Smooth muscle cell (in vitro differentiated cells): ENCODE measurements at regions not wholly inside any gene's neighbourhood (a gene's known extent, or its start where the extent isn't known, plus 50 kb on each side); places are given as distances from the start of the nearest gene placed in this dataset.
A peak's percentile ranks its signal among the peaks of the same experiment; 100 is the strongest.

Experiments used
- DNase-seq: peaks from one replicate; lab custom pipeline; 2025; ENCODE audit not compliant: unreplicated experiment; lab: John Stamatoyannopoulos, UW
- H2AFZ ChIP-seq: fragments of 200-600 bp; sonication (generic); 2 replicates; pipeline ENCODE4 v1.6.0; 2016; ENCODE audit warnings: antibody characterized with exemption, low read depth, mild to moderate bottlenecking
- H3F3A ChIP-seq: fragments of 200-600 bp; sonication (generic); 2 replicates; pipeline ENCODE4 v1.6.0; 2017; ENCODE audit warnings: antibody characterized with exemption, low read depth
- H3K27ac ChIP-seq: fragments of 200-600 bp; sonication (generic); 2 replicates; pipeline ENCODE4 v1.5.1; 2016; ENCODE audit warnings: low read depth, mild to moderate bottlenecking
- H3K27me3 ChIP-seq: fragments of 200-600 bp; sonication (generic); 2 replicates; pipeline ENCODE4 v1.6.1; 2016; ENCODE audit warnings: low read depth, mild to moderate bottlenecking
- H3K36me3 ChIP-seq: fragments of 200-600 bp; sonication (generic); 2 replicates; pipeline ENCODE4 v1.5.1; 2016; ENCODE audit warnings: low read depth
- H3K4me1 ChIP-seq: fragments of 200-600 bp; sonication (generic); 2 replicates; pipeline ENCODE4 v1.5.1; 2016; ENCODE audit warnings: low read depth
- H3K4me2 ChIP-seq: fragments of 200-600 bp; sonication (generic); 2 replicates; pipeline ENCODE4 v1.6.0; 2016; ENCODE audit warnings: mild to moderate bottlenecking
- H3K4me3 ChIP-seq: fragments of 200-600 bp; sonication (generic); 2 replicates; pipeline ENCODE4 v1.5.1; 2016; ENCODE audit warnings: mild to moderate bottlenecking
- H3K79me2 ChIP-seq: fragments of 200-600 bp; sonication (generic); 2 replicates; pipeline ENCODE4 v1.6.0; 2016; ENCODE audit warnings: low read depth, mild to moderate bottlenecking
- H3K9ac ChIP-seq: fragments of 200-600 bp; sonication (generic); 2 replicates; pipeline ENCODE4 v1.6.0; 2016; ENCODE audit warnings: low read depth
- H3K9me3 ChIP-seq: fragments of 200-600 bp; sonication (generic); replicated peaks from 2 replicates; pipeline ENCODE4 v1.5.1; 2016; ENCODE audit warnings: low read depth
- H4K20me1 ChIP-seq: fragments of 200-600 bp; sonication (generic); 2 replicates; pipeline ENCODE4 v1.6.0; 2016; ENCODE audit warnings: low read depth
- CTCF ChIP-seq: fragments of 200-600 bp; sonication (generic); IDR thresholded peaks from 2 replicates; pipeline ENCODE4 v1.5.1; 2017; ENCODE audit warnings: borderline replicate concordance, mild to moderate bottlenecking, antibody characterized with exemption; ENCODE audit not compliant: insufficient read depth, poor library complexity, severe bottlenecking
- WGBS: methylation state at CpG from one replicate; pipeline ENCODE4 v1.1.7; 2016; ENCODE audit warnings: low lambda C conversion rate; 5-methylcytosine and 5-hydroxymethylcytosine counted together

GRCh38 chr16:51556694-51557340 is 405.7 kb upstream of the SALL1 start:
- no peaks in the 10 kb centered on the region for H3K79me2 ChIP-seq
- TF ChIP-seq CTCF, result no peak
- H3K9me3 ChIP-seq, result no peaks in the 10 kb centered on the region
- no peak for DNase-seq
- H3K4me3 ChIP-seq, result no peak overlapping the region
- no peaks in the 10 kb centered on the region for H4K20me1 ChIP-seq
- H3K4me1 ChIP-seq, result peaks cover 5% of the 10 kb centered on the region
- H2AFZ ChIP-seq, result no peak overlapping the region
- peaks cover 35% of the 10 kb centered on the region for H3K27me3 ChIP-seq
- no peak overlapping the region for H3K27ac ChIP-seq
- H3K9ac ChIP-seq, result peak overlapping the region; percentile 30
- no peaks in the 10 kb centered on the region for H3F3A ChIP-seq
- 18% methylated on average over 9 of the region's 9 CpGs for WGBS
- peak overlapping the region; percentile 60 for H3K4me2 ChIP-seq
- H3K36me3 ChIP-seq, result no peaks in the 10 kb centered on the region

- Histone ChIP-seq H3K4me1 (peaks cover 5% of the 10 kb centered on the region), H3K36me3 (no peaks in the 10 kb centered on the region), H3K27ac (no peak overlapping the region), H3K9me3 (no peaks in the 10 kb centered on the region), H2AFZ (no peak overlapping the region), H3K9ac (no peak overlapping the region), H4K20me1 (no peaks in the 10 kb centered on the region), H3K4me3 (no peak overlapping the region), H3F3A (no peaks in the 10 kb centered on the region), H3K27me3 (peaks cover 59% of the 10 kb centered on the region), H3K4me2 (no peak overlapping the region), H3K79me2 (no peaks in the 10 kb centered on the region)
- no peak for DNase-seq
- TF ChIP-seq CTCF, result no peak
- 89% methylated on average over 7 of the region's 7 CpGs for WGBS
Observed at GRCh38 chr16:51553910-51554309, 402.8 kb upstream of the SALL1 start.

- Histone ChIP-seq H3K9me3 (no peaks in the 10 kb centered on the region), H2AFZ (no peak overlapping the region), H3F3A (no peaks in the 10 kb centered on the region), H3K27me3 (peaks cover 59% of the 10 kb centered on the region), H3K4me2 (no peak overlapping the region), H3K36me3 (no peaks in the 10 kb centered on the region), H3K4me1 (peaks cover 5% of the 10 kb centered on the region), H3K79me2 (no peaks in the 10 kb centered on the region), H4K20me1 (no peaks in the 10 kb centered on the region), H3K4me3 (no peak overlapping the region), H3K27ac (peak overlapping the region; percentile 30), H3K9ac (no peak overlapping the region)
- TF ChIP-seq CTCF, result no peak
- WGBS, result 92% methylated on average over 2 of the region's 2 CpGs
- no peak for DNase-seq
Observed at GRCh38 chr16:51553314-51553713, 402.2 kb upstream of the SALL1 start.

GRCh38 chr16:51550800-51551347 is 399.8 kb upstream of the SALL1 start:
- H3K27me3 ChIP-seq, result peaks cover 68% of the 10 kb centered on the region
- H3K36me3 ChIP-seq, result no peaks in the 10 kb centered on the region
- 80% methylated on average over 4 of the region's 4 CpGs for WGBS
- no peak overlapping the region for H3K4me3 ChIP-seq
- DNase-seq, result no peak
- H4K20me1 ChIP-seq, result no peaks in the 10 kb centered on the region
- peaks cover 2% of the 10 kb centered on the region for H3K4me1 ChIP-seq
- no peak overlapping the region for H3K9ac ChIP-seq
- H3K79me2 ChIP-seq, result no peaks in the 10 kb centered on the region
- no peaks in the 10 kb centered on the region for H3K9me3 ChIP-seq
- no peak overlapping the region for H3K27ac ChIP-seq
- H3F3A ChIP-seq, result no peaks in the 10 kb centered on the region
- TF ChIP-seq CTCF, result no peak
- no peak overlapping the region for H3K4me2 ChIP-seq
- H2AFZ ChIP-seq, result no peak overlapping the region
